Right lobe of liver (tissue), 4 donors: ENCODE measurements at regions not wholly inside any gene's neighbourhood (a gene's known extent, or its start where the extent isn't known, plus 50 kb on each side); places are given as distances from the start of the nearest gene placed in this dataset.

ENCODE experiments used
- CTCF ChIP-seq, 4 donors: fragments of 200-600 bp in 3 of 4; fragments of 450-650 bp in 1 of 4; IDR thresholded peaks; one replicate each; pipeline versions ENCODE4 v1.5.1 to v1.8.0; 2016 to 2022; ENCODE audit warnings: antibody characterized with exemption in 4 of 4, mild to moderate bottlenecking in 2 of 4
- POLR2A ChIP-seq: fragments of 450-650 bp; IDR thresholded peaks from one replicate; pipeline ENCODE4 v1.6.1; 2017; ENCODE audit warnings: antibody characterized with exemption, mild to moderate bottlenecking
- donor health status: DM: no; HTN: no; CAD: no.
- donor health status: DM: no; HTN: no; CAD: no.
- donor health status: DM: no; HTN: yes; CAD: no.

- TF ChIP-seq CTCF (IDR thresholded peaks at IDR 0.05) (no peak), POLR2A (no peak)
Observed at GRCh38 chr11:82195283-82195682, 538.4 kb downstream of the FAM181B start.
